A549 (cell line): ENCODE measurements at regions not wholly inside any gene's neighbourhood (a gene's known extent, or its start where the extent isn't known, plus 50 kb on each side); places are given as distances from the start of the nearest gene placed in this dataset.

Source experiments
- ATAC-seq, 2 experiments: fragments of 200-7000 bp in 1 of 2; fragments of >200 bp in 1 of 2; cut with Nextera tagmentation in 1 of 2; cut with Tn5 transposase in 1 of 2; 3 replicates each; pipeline versions ENCODE4 v1.8.0 to v1.9.1; 2018 to 2020; ENCODE audit warnings: mild to moderate bottlenecking in 1 of 2, moderate library complexity in 1 of 2
- CTCF ChIA-PET: fragments of 300-600 bp; sonication (Branson Sonifier 250); formaldehyde crosslinking; extraction: SDS; loops from one replicate; lab custom pipeline; 2021; ENCODE audit warnings: antibody characterized with exemption, inconsistent platforms; lab: Yijun Ruan, JAX
- POLR2A ChIA-PET: fragments of 350-600 bp; formaldehyde crosslinking; extraction: SDS; loops from one replicate; lab custom pipeline; 2021; ENCODE audit warnings: antibody characterized with exemption, inconsistent platforms; lab: Yijun Ruan, JAX
- DNase-seq, 2 experiments: peaks; one replicate each; pipeline versions ENCODE4 v3.0.0 to v3.0.0-alpha.2; 2011 to 2016; ENCODE audit warnings: low read depth in 1 of 2, low spot score in 1 of 2
- FAIRE-seq: peaks from 2 replicates; lab custom pipeline; 2011; peaks lifted over from hg19 to GRCh38; lab: Jason Lieb, UNC
- H3K27ac ChIP-seq, 2 experiments: fragments of >200 bp; sonication (Bioruptor Twin); formaldehyde crosslinking; 3 replicates each; pipeline ENCODE4 v1.5.1; 2016 to 2017
- H3K4me1 ChIP-seq: fragments of >200 bp; sonication (Bioruptor Twin); formaldehyde crosslinking; 3 replicates; pipeline ENCODE4 v1.6.1; 2016
- H3K4me2 ChIP-seq: fragments of >200 bp; sonication (Bioruptor Twin); formaldehyde crosslinking; 3 replicates; pipeline ENCODE4 v1.6.1; 2016
- H3K4me3 ChIP-seq: fragments of >200 bp; sonication (Bioruptor Twin); formaldehyde crosslinking; 3 replicates; pipeline ENCODE4 v1.5.1; 2016
- H3K9me3 ChIP-seq: fragments of >200 bp; sonication (Bioruptor Twin); formaldehyde crosslinking; 3 replicates; pipeline ENCODE4 v1.6.1; 2016
- CBX8 ChIP-seq: fragments of 200-600 bp; sonication (generic); IDR thresholded peaks from 2 replicates; pipeline ENCODE4 v1.6.1; 2016
- EHF ChIP-seq: fragments of 250-450 bp; sonication (Bioruptor Pico); IDR thresholded peaks from 2 replicates; pipeline ENCODE4 v1.5.0; 2020; ENCODE audit warnings: mild to moderate bottlenecking
- FOSB ChIP-seq: fragments of 250-450 bp; sonication (Bioruptor Pico); IDR thresholded peaks from 2 replicates; pipeline ENCODE4 v1.5.0; 2020; ENCODE audit warnings: mild to moderate bottlenecking, moderate library complexity
- FOSL2 ChIP-seq, 2 experiments: fragments of 450-650 bp in 1 of 2; fragments of >200 bp in 1 of 2; sonication (Bioruptor Twin) in 1 of 2; formaldehyde crosslinking; IDR thresholded peaks; 2 replicates each; pipeline versions ENCODE4 v1.5.0 to v1.6.1; 2016 to 2020; ENCODE audit warnings: mild to moderate bottlenecking in 1 of 2, moderate library complexity in 1 of 2
- FOXS1 ChIP-seq: fragments of 250-450 bp; sonication (Bioruptor Pico); IDR thresholded peaks from 2 replicates; pipeline ENCODE4 v1.5.0; 2020; ENCODE audit warnings: mild to moderate bottlenecking, moderate library complexity
- HOXB13 ChIP-seq: fragments of 250-450 bp; sonication (Bioruptor Pico); IDR thresholded peaks from 2 replicates; pipeline ENCODE4 v1.5.0; 2020; ENCODE audit warnings: low read depth, mild to moderate bottlenecking, moderate library complexity
- HOXB5 ChIP-seq: fragments of 250-450 bp; sonication (Bioruptor Pico); IDR thresholded peaks from 2 replicates; pipeline ENCODE4 v1.5.0; 2020; ENCODE audit warnings: mild to moderate bottlenecking, moderate library complexity
- JUN ChIP-seq, 2 experiments: fragments of >200 bp; sonication (Bioruptor Twin); formaldehyde crosslinking; IDR thresholded peaks; 2 replicates in 1 of 2; 3 replicates in 1 of 2; pipeline ENCODE4 v1.6.1; 2016 to 2017
- JUNB ChIP-seq: fragments of >200 bp; sonication (Bioruptor Twin); formaldehyde crosslinking; IDR thresholded peaks from 2 replicates; pipeline ENCODE4 v1.6.1; 2016
- KDM1A ChIP-seq: fragments of 200-600 bp; sonication (generic); IDR thresholded peaks from 2 replicates; pipeline ENCODE4 v1.6.1; 2016; ENCODE audit warnings: low read depth, mild to moderate bottlenecking
- MYC ChIP-seq: IDR thresholded peaks from 2 replicates; pipeline ENCODE4 v1.6.1; 2012; ENCODE audit warnings: mild to moderate bottlenecking, inconsistent platforms, low read length, improper control_type of control experiment, borderline replicate concordance
- POLR2AphosphoS2 ChIP-seq: conservative IDR thresholded peaks from 2 replicates; pipeline ENCODE4 v1.6.1; 2012; ENCODE audit warnings: low read length, improper control_type of control experiment, inconsistent platforms
- RARB ChIP-seq: fragments of 250-450 bp; sonication (Bioruptor Pico); IDR thresholded peaks from 2 replicates; pipeline ENCODE4 v1.8.0; 2021; ENCODE audit warnings: mild to moderate bottlenecking, moderate library complexity
- RFX5 ChIP-seq: fragments of 450-650 bp; IDR thresholded peaks from 2 replicates; pipeline ENCODE4 v1.7.1; 2014; ENCODE audit warnings: antibody characterized with exemption, mild to moderate bottlenecking, moderate library complexity
- RNF2 ChIP-seq: fragments of 200-600 bp; sonication (generic); IDR thresholded peaks from 2 replicates; pipeline ENCODE4 v1.6.1; 2016; ENCODE audit warnings: low read depth, mild to moderate bottlenecking, antibody characterized with exemption, moderate library complexity, borderline replicate concordance
- ZC3H11A ChIP-seq: fragments of 450-650 bp; IDR thresholded peaks from 2 replicates; pipeline ENCODE4 v1.6.1; 2014; ENCODE audit warnings: antibody characterized with exemption, mild to moderate bottlenecking
- WGBS: methylation state at CpG from one replicate; pipeline ENCODE4 v1.1.6; 2017; ENCODE audit errors: missing lambda C conversion rate; 5-methylcytosine and 5-hydroxymethylcytosine counted together
- TF ChIP-seq, protein P1 (sequence below): IDR thresholded peaks from 2 replicates; pipeline ENCODE4 v1.6.1; 2012; ENCODE audit warnings: low read depth, borderline replicate concordance
- TF ChIP-seq, protein P2 (sequence below): fragments of >200 bp; sonication (Bioruptor Twin); formaldehyde crosslinking; IDR thresholded peaks from 2 replicates; pipeline ENCODE4 v1.6.1; 2016
- TF ChIP-seq, protein P3 (sequence below): IDR thresholded peaks from 2 replicates; pipeline ENCODE4 v1.6.1; 2012

DNA sequence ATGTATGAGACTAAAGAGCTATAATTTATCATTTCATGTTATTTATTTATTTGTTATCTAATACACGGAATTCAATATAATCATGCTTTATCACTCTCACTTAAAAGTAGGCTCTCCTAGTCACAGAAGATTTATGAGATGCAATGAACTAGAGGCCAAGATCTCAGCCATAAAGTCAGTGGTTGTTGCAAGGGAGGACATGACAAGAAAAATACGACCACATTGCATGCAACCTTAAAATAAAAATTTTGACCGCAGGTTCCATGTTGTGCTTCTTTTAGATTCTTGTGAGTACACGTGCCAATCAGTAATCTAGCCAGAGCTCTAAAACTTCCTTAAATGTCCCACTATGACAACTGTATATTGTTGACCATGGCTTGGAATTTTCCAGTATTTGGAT lies 75.9 kb upstream of the SP8 start:
- POLR2A ChIA-PET: no interaction called here
- FAIRE-seq (no peak), ATAC-seq (no peak)
- no peaks in the 10 kb centered on the region for H3K4me1 ChIP-seq
- no peak overlapping the region for H3K4me3 ChIP-seq
- 20% methylated on average over 4 of the region's 4 CpGs for WGBS
- no peaks in the 10 kb centered on the region for H3K9me3 ChIP-seq
- TF ChIP-seq, protein P1, sequence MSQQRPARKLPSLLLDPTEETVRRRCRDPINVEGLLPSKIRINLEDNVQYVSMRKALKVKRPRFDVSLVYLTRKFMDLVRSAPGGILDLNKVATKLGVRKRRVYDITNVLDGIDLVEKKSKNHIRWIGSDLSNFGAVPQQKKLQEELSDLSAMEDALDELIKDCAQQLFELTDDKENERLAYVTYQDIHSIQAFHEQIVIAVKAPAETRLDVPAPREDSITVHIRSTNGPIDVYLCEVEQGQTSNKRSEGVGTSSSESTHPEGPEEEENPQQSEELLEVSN: no peak
- no peak for TF ChIP-seq HOXB5 (CRISPR knock-in tag)
- no peak for TF ChIP-seq KDM1A
- no peak for TF ChIP-seq POLR2AphosphoS2
- TF ChIP-seq, all 56 proteins: peak for 0
- CTCF ChIA-PET: no interaction called here
- no peak overlapping the region for H3K27ac ChIP-seq
- DNase-seq: no peak
- H3K4me2 ChIP-seq: no peak overlapping the region

DNA sequence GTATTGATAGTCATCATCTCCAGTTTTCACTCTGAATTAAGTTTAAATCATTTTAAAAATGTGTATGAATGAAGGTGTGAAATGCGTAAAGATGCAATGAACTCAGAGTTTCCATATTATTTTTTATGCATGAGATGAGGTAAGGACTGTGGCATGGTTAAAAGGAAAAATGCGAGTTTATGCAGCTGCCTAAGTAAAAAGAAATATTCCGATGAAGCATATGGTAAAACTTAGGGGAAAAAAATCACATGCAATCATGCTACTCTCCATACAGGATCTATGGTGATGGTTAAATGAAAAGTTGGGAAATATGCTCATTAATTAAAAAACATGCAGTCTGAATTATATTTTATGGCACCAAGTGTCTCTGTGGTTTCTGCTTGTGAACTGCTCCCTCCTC lies 77.5 kb upstream of the SP8 start:
- POLR2A ChIA-PET: no interaction called here
- TF ChIP-seq, protein P2, sequence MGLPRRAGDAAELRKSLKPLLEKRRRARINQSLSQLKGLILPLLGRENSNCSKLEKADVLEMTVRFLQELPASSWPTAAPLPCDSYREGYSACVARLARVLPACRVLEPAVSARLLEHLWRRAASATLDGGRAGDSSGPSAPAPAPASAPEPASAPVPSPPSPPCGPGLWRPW: no peak
- TF ChIP-seq ZC3H11A (no peak), MYC (no peak), RFX5 (no peak), RNF2 (no peak), JUNB (no peak)
- TF ChIP-seq, all 56 proteins: peak for 0
- DNase-seq (no peak), FAIRE-seq (no peak), ATAC-seq (no peak)
- 13% methylated on average over 3 of the region's 3 CpGs for WGBS
- CTCF ChIA-PET: no interaction called here
- no peaks in the 10 kb centered on the region for H3K9me3 ChIP-seq
- no peak overlapping the region for H3K4me3 ChIP-seq
- H3K4me2 ChIP-seq: no peak overlapping the region
- H3K4me1 ChIP-seq: no peaks in the 10 kb centered on the region
- no peak overlapping the region for H3K27ac ChIP-seq

DNA sequence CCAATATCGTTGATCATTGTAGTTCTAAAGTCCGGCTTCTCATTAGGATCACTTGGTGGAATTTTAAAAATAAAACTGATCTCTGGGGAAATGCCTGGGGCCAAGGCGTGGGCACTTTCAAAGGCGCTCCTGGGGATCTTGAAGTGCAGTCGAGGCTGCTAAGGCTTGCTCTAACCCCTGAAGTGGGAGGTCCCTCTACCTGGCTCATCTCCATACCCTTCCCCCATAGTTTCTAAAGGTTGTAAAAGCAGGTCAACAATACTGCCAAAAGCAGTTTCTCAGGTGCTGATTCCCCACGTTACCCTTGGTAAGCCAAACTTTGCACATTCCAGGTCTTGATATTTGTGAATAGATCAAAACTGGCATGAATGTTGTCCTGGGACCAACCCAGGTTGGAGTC lies 79.0 kb upstream of the SP8 start:
- 6% methylated on average over 6 of the region's 6 CpGs for WGBS
- ATAC-seq: no peak
- Histone ChIP-seq H3K4me3 (no peak overlapping the region), H3K4me2 (no peak overlapping the region), H3K27ac (no peak overlapping the region), H3K4me1 (no peaks in the 10 kb centered on the region), H3K9me3 (no peaks in the 10 kb centered on the region)
- no peak for TF ChIP-seq FOSB (CRISPR knock-in tag)
- no peak for TF ChIP-seq POLR2AphosphoS2
- no peak for TF ChIP-seq EHF (CRISPR knock-in tag)
- no peak for TF ChIP-seq JUNB
- POLR2A ChIA-PET: no interaction called here
- DNase-seq: no peak
- CTCF ChIA-PET: no interaction called here
- FAIRE-seq: no peak

DNA sequence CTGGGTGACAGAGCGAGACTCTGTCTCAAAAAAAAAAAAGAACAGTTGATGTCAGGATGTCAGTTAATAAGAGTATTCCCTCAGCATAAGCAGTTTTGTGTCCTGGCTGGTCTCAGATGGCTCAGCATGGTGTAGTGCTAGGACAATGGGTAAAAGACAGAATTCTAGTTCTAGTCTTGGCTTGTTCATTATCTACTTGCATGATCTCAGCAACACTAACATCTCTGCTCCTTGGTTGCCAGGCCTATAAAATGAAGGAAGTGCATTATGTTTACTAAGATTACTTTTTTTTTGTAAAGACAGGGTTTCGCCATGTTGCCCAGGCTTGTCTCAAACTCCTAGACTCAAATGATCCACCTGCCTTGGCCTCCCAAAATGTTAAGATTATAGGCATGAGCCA lies 84.3 kb upstream of the SP8 start:
- DNase-seq: no peak
- Histone ChIP-seq H3K4me1 (no peaks in the 10 kb centered on the region), H3K4me3 (no peak overlapping the region), H3K4me2 (no peak overlapping the region), H3K27ac (no peak overlapping the region), H3K9me3 (no peaks in the 10 kb centered on the region)
- POLR2A ChIA-PET: no interaction called here
- no peak for FAIRE-seq
- ATAC-seq: no peak
- TF ChIP-seq RARB (CRISPR knock-in tag) (no peak), JUN (IDR thresholded peaks at IDR 0.05) (no peak), FOSL2 (IDR thresholded peaks at IDR 0.05) (no peak), FOSL2 (CRISPR knock-in tag; IDR thresholded peaks at IDR 0.05) (no peak)
- TF ChIP-seq, protein P3, sequence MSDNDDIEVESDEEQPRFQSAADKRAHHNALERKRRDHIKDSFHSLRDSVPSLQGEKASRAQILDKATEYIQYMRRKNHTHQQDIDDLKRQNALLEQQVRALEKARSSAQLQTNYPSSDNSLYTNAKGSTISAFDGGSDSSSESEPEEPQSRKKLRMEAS: no peak
- TF ChIP-seq, all 56 proteins: peak for 0
- CTCF ChIA-PET: no interaction called here
- WGBS: 10% methylated on average over 2 of the region's 2 CpGs

DNA sequence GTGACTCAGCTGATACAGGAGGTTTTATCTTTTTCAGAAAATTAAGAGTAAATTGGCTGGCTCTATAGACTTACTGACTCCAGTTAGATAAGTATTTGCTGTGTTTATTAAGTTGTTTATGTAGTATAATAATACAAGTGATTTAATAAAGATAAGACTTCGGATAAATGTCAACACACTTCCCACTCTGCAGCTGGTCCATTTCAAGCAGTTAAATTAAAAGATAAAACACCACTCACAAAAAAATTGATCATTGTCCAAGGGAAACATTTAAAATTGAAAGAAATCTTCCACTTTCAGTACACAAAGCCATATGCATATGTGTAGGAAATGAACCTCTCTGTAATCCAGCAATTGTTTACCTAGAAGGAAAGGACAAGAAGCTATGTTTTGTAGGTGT lies 106.1 kb upstream of the SP8 start:
- ATAC-seq (no peak), DNase-seq (no peak), FAIRE-seq (no peak)
- H3K4me3 ChIP-seq: no peak overlapping the region
- no peaks in the 10 kb centered on the region for H3K4me1 ChIP-seq
- H3K4me2 ChIP-seq: no peak overlapping the region
- CTCF ChIA-PET: no interaction called here
- H3K27ac ChIP-seq: no peak overlapping the region
- 2% methylated on average over 1 of the region's 1 CpG for WGBS
- TF ChIP-seq FOXS1 (no peak), CBX8 (no peak), HOXB13 (CRISPR knock-in tag) (no peak)
- H3K9me3 ChIP-seq: no peaks in the 10 kb centered on the region; the same call in 2 of the 3 replicates
- POLR2A ChIA-PET: no interaction called here
